ENCODE measurements at regions not wholly inside any gene's neighbourhood (a gene's known extent, or its start where the extent isn't known, plus 50 kb on each side); places are given as distances from the start of the nearest gene placed in this dataset.
A peak's percentile ranks its signal among the peaks of the same experiment; 100 is the strongest.

DNA sequence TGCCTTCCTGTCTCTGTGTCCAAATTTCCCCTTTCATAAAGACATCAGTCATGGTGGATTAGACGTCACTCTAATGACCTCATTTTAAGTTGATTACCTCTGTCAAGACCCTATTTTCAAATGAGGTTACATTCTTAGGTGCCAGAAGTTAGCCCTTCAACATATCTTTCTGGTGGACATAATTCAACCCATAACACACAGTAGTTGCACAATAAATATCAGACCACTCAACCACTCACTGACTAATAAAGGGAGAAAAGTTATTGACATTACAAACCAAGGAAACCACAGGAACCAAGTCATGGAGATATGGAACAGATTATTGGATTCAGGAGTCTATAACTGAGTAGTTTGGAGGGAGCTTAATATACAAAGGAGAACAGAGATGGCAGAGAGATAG, 377.4 kb upstream of the ACVR2A start:
- no TSS peak for BruUV-seq (replicated peaks)
- Histone ChIP-seq H2AFZ (ENCODE audit: low read length) (no peak overlapping the region), H3K4me3 (ENCODE audit: low read length) (no peak overlapping the region), H3K27me3 (ENCODE audit: low read length) (no peaks in the 10 kb centered on the region), H3K9me2 (replicated peaks; ENCODE audit: low read length) (no peaks in the 10 kb centered on the region), H3K36me3 (ENCODE audit: low read depth, low read length) (no peaks in the 10 kb centered on the region), H4K20me1 (ENCODE audit: low read length) (no peaks in the 10 kb centered on the region), H3K9me3 (ENCODE audit: low read length) (no peaks in the 10 kb centered on the region), H3F3A (ENCODE audit: low read length, unreplicated experiment) (no peaks in the 10 kb centered on the region), H3K4me1 (ENCODE audit: insufficient read depth, low read length) (0 out of 2 replicates have a peak, but pooled peaks cover 7% of the 10 kb centered on the region), H3K27ac (ENCODE audit: low read length) (no peak overlapping the region), H3K9ac (ENCODE audit: low read length) (no peak overlapping the region), H3K4me2 (ENCODE audit: low read length) (no peak overlapping the region), H3K79me2 (ENCODE audit: low read length) (no peaks in the 10 kb centered on the region)
- POLR2A ChIA-PET (ENCODE audit: unreplicated experiment): no interaction called here
- DNase-seq (peak; percentile 35), ATAC-seq (no peak)
- intact Hi-C loops (cut with micrococcal nuclease): no loop called here
- CTCF ChIA-PET: no interaction called here
- TF ChIP-seq EZH2phosphoT487 (IDR thresholded peaks at IDR 0.05; ENCODE audit: borderline replicate concordance, low read length) (no peak), EZH2 (IDR thresholded peaks at IDR 0.05; ENCODE audit: low read length, unreplicated experiment) (no peak), CTCF (conservative IDR thresholded peaks at IDR 0.05; ENCODE audit: low read depth, low read length) (no peak)

DNA sequence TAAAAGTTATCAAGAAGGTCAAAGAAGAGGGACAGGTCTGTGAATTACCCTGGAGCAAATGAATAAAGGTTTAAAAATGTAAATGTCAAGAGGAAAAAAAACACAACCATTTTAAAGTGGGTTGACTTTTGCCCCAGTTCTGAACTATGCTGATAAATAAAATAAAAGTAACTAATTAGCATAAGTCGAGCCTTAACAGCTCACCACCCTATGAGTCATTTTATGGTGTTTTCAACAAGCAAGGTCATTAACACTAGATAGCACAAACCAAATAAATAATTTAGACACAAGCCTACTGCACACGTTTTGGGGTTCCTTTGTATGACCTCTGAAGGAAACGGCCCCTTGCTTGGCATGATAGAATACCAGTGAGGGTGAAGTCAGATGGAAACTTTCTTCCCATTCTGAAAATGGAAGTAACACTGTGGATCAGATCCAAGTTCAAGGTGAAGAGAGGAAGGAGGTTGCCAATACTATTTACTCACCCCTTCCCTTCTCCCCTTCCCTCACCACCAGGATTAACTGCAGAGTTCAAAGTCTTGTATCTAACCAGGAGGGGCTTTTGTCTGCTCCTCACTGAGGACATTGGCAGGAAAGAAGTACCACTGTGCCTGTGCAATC, 380.0 kb upstream of the ACVR2A start:
- H3K36me3 ChIP-seq (ENCODE audit: low read depth, low read length): no peaks in the 10 kb centered on the region
- H4K20me1 ChIP-seq (ENCODE audit: low read length): no peaks in the 10 kb centered on the region
- H3F3A ChIP-seq (ENCODE audit: low read length, unreplicated experiment): no peaks in the 10 kb centered on the region
- TF ChIP-seq CTCF (conservative IDR thresholded peaks at IDR 0.05; ENCODE audit: low read depth, low read length) (no peak), EZH2phosphoT487 (IDR thresholded peaks at IDR 0.05; ENCODE audit: borderline replicate concordance, low read length) (no peak), EZH2 (IDR thresholded peaks at IDR 0.05; ENCODE audit: low read length, unreplicated experiment) (no peak)
- DNase-seq (no peak), ATAC-seq (no peak)
- no peaks in the 10 kb centered on the region for H3K9me2 ChIP-seq (replicated peaks; ENCODE audit: low read length)
- H2AFZ ChIP-seq (ENCODE audit: low read length): no peak overlapping the region
- H3K4me2 ChIP-seq (ENCODE audit: low read length): no peak overlapping the region
- H3K79me2 ChIP-seq (ENCODE audit: low read length): no peaks in the 10 kb centered on the region
- H3K27ac ChIP-seq (ENCODE audit: low read length): no peak overlapping the region
- intact Hi-C loops (cut with micrococcal nuclease): no loop called here
- no peak overlapping the region for H3K4me3 ChIP-seq (ENCODE audit: low read length)
- H3K27me3 ChIP-seq (ENCODE audit: low read length): no peaks in the 10 kb centered on the region
- ChIA-PET CTCF (no interaction called here), POLR2A (ENCODE audit: unreplicated experiment) (no interaction called here)
- no TSS peak for BruUV-seq (replicated peaks)
- no peak overlapping the region for H3K9ac ChIP-seq (ENCODE audit: low read length)
- H3K4me1 ChIP-seq (ENCODE audit: insufficient read depth, low read length): 0 out of 2 replicates have a peak, but pooled peaks cover 7% of the 10 kb centered on the region
- no peaks in the 10 kb centered on the region for H3K9me3 ChIP-seq (ENCODE audit: low read length)

- Histone ChIP-seq H3K9ac (ENCODE audit: low read length) (no peak overlapping the region), H3K27me3 (ENCODE audit: low read length) (no peaks in the 10 kb centered on the region), H4K20me1 (ENCODE audit: low read length) (no peaks in the 10 kb centered on the region), H3K27ac (ENCODE audit: low read length) (no peak overlapping the region), H3K4me2 (ENCODE audit: low read length) (no peak overlapping the region), H2AFZ (ENCODE audit: low read length) (no peak overlapping the region), H3K4me3 (ENCODE audit: low read length) (no peak overlapping the region), H3K4me1 (ENCODE audit: insufficient read depth, low read length) (0 out of 2 replicates have a peak, but pooled peaks cover 7% of the 10 kb centered on the region), H3K36me3 (ENCODE audit: low read depth, low read length) (no peaks in the 10 kb centered on the region), H3F3A (ENCODE audit: low read length, unreplicated experiment) (no peaks in the 10 kb centered on the region), H3K9me3 (ENCODE audit: low read length) (no peaks in the 10 kb centered on the region), H3K79me2 (ENCODE audit: low read length) (no peaks in the 10 kb centered on the region), H3K9me2 (replicated peaks; ENCODE audit: low read length) (no peaks in the 10 kb centered on the region)
- ChIA-PET POLR2A (ENCODE audit: unreplicated experiment) (no interaction called here), CTCF (no interaction called here)
- ATAC-seq (no peak), DNase-seq (no peak)
- intact Hi-C loops (cut with micrococcal nuclease): no loop called here
- TF ChIP-seq CTCF (conservative IDR thresholded peaks at IDR 0.05; ENCODE audit: low read depth, low read length): no peak
- TF ChIP-seq EZH2 (IDR thresholded peaks at IDR 0.05; ENCODE audit: low read length, unreplicated experiment): no peak
- no peak for TF ChIP-seq EZH2phosphoT487 (IDR thresholded peaks at IDR 0.05; ENCODE audit: borderline replicate concordance, low read length)
- BruUV-seq (replicated peaks): no TSS peak
These were observed 380.8 kb upstream of the ACVR2A start for GRCh38 chr2:147463881-147464520.

All from PC-3 (cell line).